Glutamatergic neuron (in vitro differentiated cells): ENCODE measurements at regions not wholly inside any gene's neighbourhood (a gene's known extent, or its start where the extent isn't known, plus 50 kb on each side); places are given as distances from the start of the nearest gene placed in this dataset.

Experiments
- DNase-seq: peaks from one replicate; pipeline ENCODE4 v3.0.0; 2022
- H3K27ac Mint-ChIP-seq: one replicate; pipeline ENCODE4 v1.8.0; 2020; ENCODE audit warnings: mild to moderate bottlenecking, mixed read lengths, inconsistent platforms; ENCODE audit not compliant: unreplicated experiment
- H3K27me3 Mint-ChIP-seq: one replicate; pipeline ENCODE4 v1.8.0; 2020; ENCODE audit warnings: mild to moderate bottlenecking, moderate library complexity, mixed read lengths, inconsistent platforms; ENCODE audit not compliant: unreplicated experiment
- H3K36me3 Mint-ChIP-seq: one replicate; pipeline ENCODE4 v1.8.0; 2020; ENCODE audit warnings: mild to moderate bottlenecking, mixed read lengths, inconsistent platforms; ENCODE audit not compliant: unreplicated experiment
- H3K4me1 Mint-ChIP-seq: one replicate; pipeline ENCODE4 v1.8.0; 2020; ENCODE audit warnings: mild to moderate bottlenecking, low read depth, mixed read lengths, inconsistent platforms; ENCODE audit not compliant: unreplicated experiment
- H3K4me3 Mint-ChIP-seq: one replicate; pipeline ENCODE4 v1.8.0; 2020; ENCODE audit warnings: mild to moderate bottlenecking, mixed read lengths, inconsistent platforms; ENCODE audit not compliant: unreplicated experiment
- H3K9me3 Mint-ChIP-seq: one replicate; pipeline ENCODE4 v1.8.0; 2020; ENCODE audit warnings: mild to moderate bottlenecking, moderate library complexity, mixed read lengths, inconsistent platforms; ENCODE audit not compliant: unreplicated experiment
- TF ChIP-seq, protein P1 (sequence below): fragments of 200-600 bp; sonication (generic); IDR thresholded peaks from one replicate; pipeline ENCODE4 v1.5.0; 2021; ENCODE audit not compliant: partially characterized antibody, unreplicated experiment

DNA sequence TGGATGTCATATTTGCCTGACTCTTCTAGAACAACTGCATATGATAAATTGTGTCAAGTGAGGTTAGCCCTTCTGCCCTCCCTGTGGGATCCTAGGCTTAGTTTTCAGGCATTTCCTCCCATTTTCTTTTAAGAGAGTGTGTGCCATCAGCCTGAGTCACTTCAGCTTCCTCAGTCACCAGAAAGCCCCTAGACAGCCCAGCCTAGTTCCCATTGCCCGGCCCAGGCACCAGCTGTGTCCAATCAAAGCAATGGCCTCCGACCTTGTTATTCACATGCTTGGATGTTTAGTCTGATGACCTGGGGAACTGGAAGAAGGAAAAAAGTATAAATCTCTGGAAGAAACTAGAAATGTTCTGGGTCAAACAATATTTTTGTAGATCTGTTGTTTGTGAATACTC is 221.9 kb upstream of the LRIG1 start:
- H3K36me3 Mint-ChIP-seq, result no peaks in the 10 kb centered on the region
- DNase-seq, result no peak
- TF ChIP-seq, protein P1, sequence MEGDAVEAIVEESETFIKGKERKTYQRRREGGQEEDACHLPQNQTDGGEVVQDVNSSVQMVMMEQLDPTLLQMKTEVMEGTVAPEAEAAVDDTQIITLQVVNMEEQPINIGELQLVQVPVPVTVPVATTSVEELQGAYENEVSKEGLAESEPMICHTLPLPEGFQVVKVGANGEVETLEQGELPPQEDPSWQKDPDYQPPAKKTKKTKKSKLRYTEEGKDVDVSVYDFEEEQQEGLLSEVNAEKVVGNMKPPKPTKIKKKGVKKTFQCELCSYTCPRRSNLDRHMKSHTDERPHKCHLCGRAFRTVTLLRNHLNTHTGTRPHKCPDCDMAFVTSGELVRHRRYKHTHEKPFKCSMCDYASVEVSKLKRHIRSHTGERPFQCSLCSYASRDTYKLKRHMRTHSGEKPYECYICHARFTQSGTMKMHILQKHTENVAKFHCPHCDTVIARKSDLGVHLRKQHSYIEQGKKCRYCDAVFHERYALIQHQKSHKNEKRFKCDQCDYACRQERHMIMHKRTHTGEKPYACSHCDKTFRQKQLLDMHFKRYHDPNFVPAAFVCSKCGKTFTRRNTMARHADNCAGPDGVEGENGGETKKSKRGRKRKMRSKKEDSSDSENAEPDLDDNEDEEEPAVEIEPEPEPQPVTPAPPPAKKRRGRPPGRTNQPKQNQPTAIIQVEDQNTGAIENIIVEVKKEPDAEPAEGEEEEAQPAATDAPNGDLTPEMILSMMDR, result no peak
- H3K4me3 Mint-ChIP-seq, result no peak overlapping the region
- no peaks in the 10 kb centered on the region for H3K9me3 Mint-ChIP-seq
- H3K27ac Mint-ChIP-seq, result no peak overlapping the region
- peaks cover 4% of the 10 kb centered on the region for H3K27me3 Mint-ChIP-seq
- peaks cover 1% of the 10 kb centered on the region for H3K4me1 Mint-ChIP-seq

DNA sequence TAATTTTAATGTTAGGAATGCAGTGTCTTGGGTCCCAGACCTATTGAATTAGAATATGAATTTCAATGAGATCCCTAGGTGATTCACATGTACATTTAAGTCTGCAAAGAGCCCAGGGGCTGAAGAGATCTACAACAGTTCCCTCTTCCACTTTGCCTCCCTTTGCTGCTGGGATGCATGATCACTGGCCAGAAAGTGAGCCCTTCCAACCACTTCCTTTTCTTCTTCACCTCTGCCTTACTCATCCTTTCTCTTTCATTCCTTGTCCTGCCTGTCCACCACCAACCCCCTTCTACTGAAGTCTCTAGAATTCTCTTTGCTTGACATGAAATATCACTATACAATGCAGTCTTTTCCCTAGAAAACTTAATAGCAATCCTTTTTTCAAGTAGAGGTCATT is 222.4 kb upstream of the LRIG1 start:
- Mint-ChIP-seq H3K27me3 (peaks cover 4% of the 10 kb centered on the region), H3K4me1 (peaks cover 1% of the 10 kb centered on the region), H3K4me3 (no peak overlapping the region), H3K36me3 (no peaks in the 10 kb centered on the region), H3K27ac (no peak overlapping the region), H3K9me3 (no peaks in the 10 kb centered on the region)
- TF ChIP-seq, protein P1, result no peak
- no peak for DNase-seq

DNA sequence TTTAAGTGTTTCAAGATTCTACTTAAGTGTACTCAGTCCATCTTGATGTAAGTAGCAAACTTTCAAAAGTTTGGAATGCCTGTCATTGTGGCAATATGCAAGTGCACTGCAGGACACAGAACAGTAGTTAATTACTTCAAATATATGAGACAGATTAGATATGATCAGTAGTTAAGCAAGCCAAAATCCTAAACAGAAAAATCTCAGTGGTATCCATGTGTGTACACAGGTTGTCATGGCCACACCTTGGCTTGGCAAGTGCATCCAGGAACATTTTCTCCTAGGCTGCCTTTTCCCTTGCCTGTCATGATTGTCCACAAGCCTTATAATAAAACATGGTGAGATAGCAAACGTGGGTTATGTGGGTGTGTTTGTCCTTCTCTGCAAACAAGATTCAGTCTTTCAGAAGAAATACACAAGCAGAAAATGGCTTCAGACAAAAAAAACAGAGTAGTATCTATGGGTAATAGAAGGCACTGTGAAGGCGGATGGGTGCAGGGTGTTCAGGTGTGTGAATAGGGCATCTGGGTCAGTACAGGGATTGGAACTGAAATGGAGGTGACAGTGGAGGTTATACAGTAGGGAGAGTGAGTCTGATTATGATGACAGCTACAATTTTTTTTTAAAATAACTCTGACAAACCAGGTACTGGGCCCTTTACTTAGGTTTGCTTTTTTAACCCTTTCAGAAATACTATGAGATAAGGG is 229.0 kb upstream of the LRIG1 start:
- Mint-ChIP-seq H3K9me3 (peaks cover 2% of the 10 kb centered on the region), H3K4me3 (no peak overlapping the region), H3K36me3 (no peaks in the 10 kb centered on the region), H3K27me3 (peaks cover 5% of the 10 kb centered on the region), H3K4me1 (no peaks in the 10 kb centered on the region), H3K27ac (no peak overlapping the region)
- no peak for DNase-seq
- TF ChIP-seq, protein P1, result no peak

DNA sequence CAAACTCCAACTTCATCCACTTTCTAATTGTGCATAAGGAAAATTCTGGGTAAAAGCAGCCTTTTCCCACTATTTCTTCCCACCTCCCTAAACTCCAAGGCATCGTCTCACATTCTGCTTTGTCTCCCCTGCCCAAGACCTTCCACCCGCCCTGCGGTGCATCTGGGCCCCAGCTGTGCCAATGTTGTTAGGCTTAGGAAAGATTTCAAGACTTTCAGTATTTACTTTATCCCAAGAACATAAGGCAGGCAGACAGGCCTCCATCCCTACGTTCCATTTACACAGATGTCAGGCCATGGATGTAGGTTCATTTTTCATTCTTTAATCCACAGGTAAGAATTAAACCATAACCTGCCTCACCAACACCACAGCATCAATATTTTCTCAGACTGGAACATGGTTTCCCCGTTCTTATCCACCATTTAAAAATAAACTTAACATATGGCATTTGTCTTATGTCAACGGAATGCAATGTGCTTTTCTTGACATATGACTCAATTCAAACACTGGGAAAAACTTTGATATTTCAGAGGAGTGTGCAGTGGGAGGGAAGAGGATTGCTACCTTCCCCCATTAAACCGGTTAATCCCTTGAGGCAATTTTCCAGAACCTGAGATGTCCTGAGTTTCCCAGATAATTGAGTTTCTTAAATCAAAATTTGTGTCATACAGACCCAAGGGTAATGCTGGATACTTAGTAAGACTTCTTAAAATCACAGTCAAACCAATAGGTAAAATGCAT is 238.0 kb upstream of the LRIG1 start:
- Mint-ChIP-seq H3K27ac (no peak overlapping the region), H3K9me3 (peaks cover 3% of the 10 kb centered on the region)

More for the DNA sequence above, 238.0 kb upstream of the LRIG1 start:
- TF ChIP-seq, protein P1, result no peak
- Mint-ChIP-seq H3K36me3 (no peaks in the 10 kb centered on the region), H3K27me3 (peaks cover 3% of the 10 kb centered on the region), H3K4me3 (no peak overlapping the region), H3K4me1 (peaks cover 5% of the 10 kb centered on the region)
- DNase-seq, result no peak
